ENCODE measurements at regions not wholly inside any gene's neighbourhood (a gene's known extent, or its start where the extent isn't known, plus 50 kb on each side); places are given as distances from the start of the nearest gene placed in this dataset.

DNA sequence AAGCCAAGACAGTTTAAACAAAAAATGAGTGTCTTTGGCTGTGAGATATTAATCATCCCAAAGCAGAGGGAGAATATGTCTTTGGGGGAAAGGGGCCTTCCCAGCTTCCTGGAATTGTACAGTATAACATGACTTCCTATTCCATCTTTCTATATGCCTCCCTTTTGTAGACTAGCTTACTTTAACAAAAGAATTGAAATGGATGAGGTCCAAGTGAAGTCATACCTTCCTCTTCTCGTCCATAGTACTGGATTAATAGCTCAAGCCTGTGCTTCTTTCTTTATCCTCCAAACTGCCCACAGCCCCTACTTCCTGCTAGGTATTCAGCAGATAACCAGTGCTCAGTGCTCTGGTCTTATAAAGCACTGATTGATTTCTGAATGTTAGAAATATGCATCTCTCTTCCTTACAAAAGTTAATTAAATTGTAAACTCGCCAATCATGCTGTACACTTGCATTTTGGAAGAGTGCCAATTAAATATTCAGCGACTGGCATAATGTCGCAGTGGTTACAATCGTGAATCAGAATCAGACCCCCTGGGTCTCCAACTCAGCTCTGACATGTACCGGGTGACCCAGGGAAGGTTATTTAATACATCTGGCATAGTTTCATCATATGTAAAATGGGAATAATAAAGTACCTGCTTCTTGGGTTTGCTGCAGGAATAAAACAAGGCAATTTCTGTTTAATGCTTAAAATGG is 325.1 kb downstream of the RND3 start:
- H3K4me3 ChIP-seq = no peak overlapping the region
- TF ChIP-seq, protein P1, sequence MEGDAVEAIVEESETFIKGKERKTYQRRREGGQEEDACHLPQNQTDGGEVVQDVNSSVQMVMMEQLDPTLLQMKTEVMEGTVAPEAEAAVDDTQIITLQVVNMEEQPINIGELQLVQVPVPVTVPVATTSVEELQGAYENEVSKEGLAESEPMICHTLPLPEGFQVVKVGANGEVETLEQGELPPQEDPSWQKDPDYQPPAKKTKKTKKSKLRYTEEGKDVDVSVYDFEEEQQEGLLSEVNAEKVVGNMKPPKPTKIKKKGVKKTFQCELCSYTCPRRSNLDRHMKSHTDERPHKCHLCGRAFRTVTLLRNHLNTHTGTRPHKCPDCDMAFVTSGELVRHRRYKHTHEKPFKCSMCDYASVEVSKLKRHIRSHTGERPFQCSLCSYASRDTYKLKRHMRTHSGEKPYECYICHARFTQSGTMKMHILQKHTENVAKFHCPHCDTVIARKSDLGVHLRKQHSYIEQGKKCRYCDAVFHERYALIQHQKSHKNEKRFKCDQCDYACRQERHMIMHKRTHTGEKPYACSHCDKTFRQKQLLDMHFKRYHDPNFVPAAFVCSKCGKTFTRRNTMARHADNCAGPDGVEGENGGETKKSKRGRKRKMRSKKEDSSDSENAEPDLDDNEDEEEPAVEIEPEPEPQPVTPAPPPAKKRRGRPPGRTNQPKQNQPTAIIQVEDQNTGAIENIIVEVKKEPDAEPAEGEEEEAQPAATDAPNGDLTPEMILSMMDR (IDR thresholded peaks at IDR 0.05) = no peak
- TF ChIP-seq EP300 (IDR thresholded peaks at IDR 0.05; ENCODE audit: low read depth) (no peak), POLR2A (IDR thresholded peaks at IDR 0.05) (no peak), POLR2AphosphoS5 (IDR thresholded peaks at IDR 0.05) (no peak)
- H3K36me3 ChIP-seq = no peaks in the 10 kb centered on the region
- no peak for DNase-seq
- WGBS, 2 donors (ENCODE audit: low coverage in 1 of 2) = 57 to 83% methylated on average over 6 of the region's 6 CpGs
- intact Hi-C loops (cut with DNase I; ENCODE audit: low total_unique reads) (no loop called here), in situ Hi-C loops (cut with MboI; ENCODE audit: low pct_ligation_motif_present in 1 of 4, low pct_unique_long_range_greater_than_20kb in 1 of 4, low sequenced_read_pairs in 3 of 4) (no loop called here)
- H3K27ac ChIP-seq = no peak overlapping the region
- H3K27me3 ChIP-seq = no peaks in the 10 kb centered on the region
- no peaks in the 10 kb centered on the region for H3K9me3 ChIP-seq
- peaks cover 0 to 3% (median 0%) of the 10 kb centered on the region in 4 donors for H3K4me1 ChIP-seq

DNA sequence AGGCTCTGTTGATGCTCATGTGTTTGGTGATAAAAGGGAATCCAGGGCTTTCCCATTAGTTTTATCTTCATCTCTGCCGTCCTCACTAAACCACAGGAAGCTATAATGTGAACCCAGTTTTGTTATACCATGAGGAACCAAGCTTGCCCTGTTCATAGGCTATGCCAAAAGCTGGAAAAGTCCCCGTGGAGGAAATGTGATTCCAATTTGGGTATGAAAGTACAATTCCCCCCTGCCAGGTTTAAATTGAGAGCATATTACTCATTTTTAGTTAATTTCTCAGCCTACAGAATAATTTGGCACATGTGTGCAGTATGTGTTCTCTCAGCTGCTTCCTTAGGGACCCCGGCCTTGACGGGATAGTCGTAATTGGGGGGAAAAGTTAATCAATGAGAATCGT is 327.4 kb downstream of the RND3 start:
- no peaks in the 10 kb centered on the region for H3K36me3 ChIP-seq
- no peaks in the 10 kb centered on the region for H3K4me1 ChIP-seq
- no peaks in the 10 kb centered on the region for H3K9me3 ChIP-seq
- H3K27ac ChIP-seq = no peak overlapping the region
- intact Hi-C loops (cut with DNase I; ENCODE audit: low total_unique reads) (no loop called here), in situ Hi-C loops (cut with MboI; ENCODE audit: low pct_ligation_motif_present in 1 of 4, low pct_unique_long_range_greater_than_20kb in 1 of 4, low sequenced_read_pairs in 3 of 4) (no loop called here)
- H3K4me3 ChIP-seq = no peak overlapping the region
- DNase-seq = no peak
- WGBS, 2 donors (ENCODE audit: low coverage in 1 of 2) = 76 to 83% methylated on average over 6 of the region's 6 CpGs
- TF ChIP-seq, protein P1 (IDR thresholded peaks at IDR 0.05) = no peak
- no peaks in the 10 kb centered on the region for H3K27me3 ChIP-seq

DNA sequence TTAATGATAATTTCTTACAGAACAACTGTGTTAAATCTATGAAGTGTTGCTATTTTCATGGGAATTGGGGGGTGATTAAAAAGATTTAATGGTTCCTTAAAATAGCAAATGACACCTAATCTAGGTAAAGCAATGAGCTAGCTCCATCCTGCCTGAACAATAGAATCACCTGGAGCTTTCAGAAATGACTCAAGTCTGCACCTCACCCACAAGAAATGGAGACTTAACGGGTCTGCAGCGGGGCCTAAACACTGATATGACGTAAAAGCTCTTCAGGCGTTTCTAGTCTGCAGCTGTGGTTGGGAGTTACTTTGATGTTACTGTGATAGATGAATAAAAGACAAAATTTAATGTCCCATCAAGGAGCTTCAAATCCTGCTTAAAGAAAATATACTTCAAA is 328.2 kb downstream of the RND3 start:
- Histone ChIP-seq H3K4me1 (no peaks in the 10 kb centered on the region), H3K27ac (no peak overlapping the region), H3K4me3 (no peak overlapping the region), H3K9me3 (no peaks in the 10 kb centered on the region), H3K36me3 (no peaks in the 10 kb centered on the region), H3K27me3 (no peaks in the 10 kb centered on the region)
- WGBS, 2 donors (ENCODE audit: low coverage in 1 of 2) = 78 to 89% methylated on average over 4 of the region's 4 CpGs
- TF ChIP-seq POLR2A (IDR thresholded peaks at IDR 0.05) (no peak), EP300 (IDR thresholded peaks at IDR 0.05; ENCODE audit: low read depth) (no peak), POLR2AphosphoS5 (IDR thresholded peaks at IDR 0.05) (no peak)
- TF ChIP-seq, protein P1 (IDR thresholded peaks at IDR 0.05) = no peak
- no peak for DNase-seq
- in situ Hi-C loops (cut with MboI; ENCODE audit: low pct_ligation_motif_present in 1 of 4, low pct_unique_long_range_greater_than_20kb in 1 of 4, low sequenced_read_pairs in 3 of 4) = no loop called here
- intact Hi-C loops (cut with DNase I; ENCODE audit: low total_unique reads) = no loop called here

DNA sequence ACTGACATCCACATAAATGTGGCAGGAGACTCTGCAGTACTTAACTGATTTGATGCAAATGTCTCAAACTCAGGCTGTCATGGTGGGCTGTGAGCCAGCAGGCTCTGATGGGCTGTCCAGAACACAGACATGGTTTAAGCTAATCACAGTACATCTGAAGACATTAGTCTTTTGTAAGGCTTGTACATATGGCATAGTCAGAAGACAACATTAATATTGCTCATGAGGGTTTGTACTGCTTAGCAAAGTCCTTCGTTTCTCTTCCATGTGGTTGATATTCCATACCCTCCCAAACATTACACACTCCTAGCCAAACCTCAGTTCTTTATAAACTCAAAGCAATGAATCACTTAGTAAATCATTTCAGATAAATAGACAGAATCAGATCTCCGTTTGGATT is 330.6 kb downstream of the RND3 start:
- WGBS, 2 donors (ENCODE audit: low coverage in 1 of 2) = 41 to 53% methylated on average over 2 of the region's 2 CpGs
- Histone ChIP-seq H3K36me3 (no peaks in the 10 kb centered on the region), H3K4me1 (peaks cover 0 to 6% (median 0%) of the 10 kb centered on the region in 4 donors), H3K27ac (no peak overlapping the region), H3K27me3 (no peaks in the 10 kb centered on the region), H3K9me3 (no peaks in the 10 kb centered on the region), H3K4me3 (no peak overlapping the region)
- TF ChIP-seq POLR2A (IDR thresholded peaks at IDR 0.05) = no peak
- no peak for TF ChIP-seq POLR2AphosphoS5 (IDR thresholded peaks at IDR 0.05)
- no peak for TF ChIP-seq EP300 (IDR thresholded peaks at IDR 0.05; ENCODE audit: low read depth)
- TF ChIP-seq, protein P1 (IDR thresholded peaks at IDR 0.05) = no peak
- intact Hi-C loops (cut with DNase I; ENCODE audit: low total_unique reads) = no loop called here
- in situ Hi-C loops (cut with MboI; ENCODE audit: low pct_ligation_motif_present in 1 of 4, low pct_unique_long_range_greater_than_20kb in 1 of 4, low sequenced_read_pairs in 3 of 4) = no loop called here
- DNase-seq = no peak
